ENCODE measurements at regions not wholly inside any gene's neighbourhood (a gene's known extent, or its start where the extent isn't known, plus 50 kb on each side); places are given as distances from the start of the nearest gene placed in this dataset.

DNA sequence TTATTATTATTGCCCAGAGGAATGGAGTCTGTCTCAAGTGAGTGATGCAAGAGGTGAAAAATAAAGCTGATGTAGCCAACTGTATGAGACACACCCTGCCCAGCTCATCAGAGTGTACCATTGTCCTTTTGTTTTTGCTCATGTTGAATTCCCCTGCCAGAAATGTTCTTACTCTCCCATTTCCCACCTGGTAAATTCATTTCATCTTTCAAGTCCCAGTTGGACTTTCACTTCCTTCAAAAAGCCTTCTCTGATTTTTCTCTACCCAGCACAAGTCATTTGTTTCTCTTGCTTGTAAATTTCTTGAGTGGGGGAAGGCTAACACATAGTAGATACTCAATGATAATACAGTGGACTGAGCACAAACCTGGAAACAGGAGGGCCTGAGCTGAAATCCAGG is 394.5 kb upstream of the ZNF462 start:
- no peak overlapping the region for H3K4me3 ChIP-seq (ENCODE audit: low read length)
- TF ChIP-seq, protein P1, sequence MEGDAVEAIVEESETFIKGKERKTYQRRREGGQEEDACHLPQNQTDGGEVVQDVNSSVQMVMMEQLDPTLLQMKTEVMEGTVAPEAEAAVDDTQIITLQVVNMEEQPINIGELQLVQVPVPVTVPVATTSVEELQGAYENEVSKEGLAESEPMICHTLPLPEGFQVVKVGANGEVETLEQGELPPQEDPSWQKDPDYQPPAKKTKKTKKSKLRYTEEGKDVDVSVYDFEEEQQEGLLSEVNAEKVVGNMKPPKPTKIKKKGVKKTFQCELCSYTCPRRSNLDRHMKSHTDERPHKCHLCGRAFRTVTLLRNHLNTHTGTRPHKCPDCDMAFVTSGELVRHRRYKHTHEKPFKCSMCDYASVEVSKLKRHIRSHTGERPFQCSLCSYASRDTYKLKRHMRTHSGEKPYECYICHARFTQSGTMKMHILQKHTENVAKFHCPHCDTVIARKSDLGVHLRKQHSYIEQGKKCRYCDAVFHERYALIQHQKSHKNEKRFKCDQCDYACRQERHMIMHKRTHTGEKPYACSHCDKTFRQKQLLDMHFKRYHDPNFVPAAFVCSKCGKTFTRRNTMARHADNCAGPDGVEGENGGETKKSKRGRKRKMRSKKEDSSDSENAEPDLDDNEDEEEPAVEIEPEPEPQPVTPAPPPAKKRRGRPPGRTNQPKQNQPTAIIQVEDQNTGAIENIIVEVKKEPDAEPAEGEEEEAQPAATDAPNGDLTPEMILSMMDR (conservative IDR thresholded peaks at IDR 0.05; ENCODE audit: low read depth, low read length): no peak
- no peak for DNase-seq (ENCODE audit: low read depth)

DNA sequence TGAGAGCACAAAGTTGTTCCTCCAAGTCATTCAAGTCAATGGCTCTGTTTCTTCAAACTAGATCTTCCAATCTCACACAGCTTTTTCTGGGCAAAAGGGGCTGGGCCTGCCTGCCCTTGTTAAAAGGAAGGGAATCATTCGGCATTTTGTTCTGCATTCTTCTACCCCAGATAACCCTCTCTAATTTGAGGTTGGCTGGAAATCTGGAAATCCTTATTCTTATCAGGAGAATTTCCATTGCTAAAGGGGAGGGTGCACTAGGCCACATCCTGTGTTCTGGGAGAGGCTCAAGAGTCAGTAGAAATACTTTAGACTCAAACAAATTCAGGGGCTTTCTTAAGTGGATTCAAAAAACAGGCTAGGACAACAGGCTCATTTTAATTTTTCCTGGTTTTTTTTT is 384.7 kb upstream of the ZNF462 start:
- no peak for DNase-seq (ENCODE audit: low read depth)
- TF ChIP-seq, protein P1 (conservative IDR thresholded peaks at IDR 0.05; ENCODE audit: low read depth, low read length): no peak
- H3K4me3 ChIP-seq (ENCODE audit: low read length): no peak overlapping the region

DNA sequence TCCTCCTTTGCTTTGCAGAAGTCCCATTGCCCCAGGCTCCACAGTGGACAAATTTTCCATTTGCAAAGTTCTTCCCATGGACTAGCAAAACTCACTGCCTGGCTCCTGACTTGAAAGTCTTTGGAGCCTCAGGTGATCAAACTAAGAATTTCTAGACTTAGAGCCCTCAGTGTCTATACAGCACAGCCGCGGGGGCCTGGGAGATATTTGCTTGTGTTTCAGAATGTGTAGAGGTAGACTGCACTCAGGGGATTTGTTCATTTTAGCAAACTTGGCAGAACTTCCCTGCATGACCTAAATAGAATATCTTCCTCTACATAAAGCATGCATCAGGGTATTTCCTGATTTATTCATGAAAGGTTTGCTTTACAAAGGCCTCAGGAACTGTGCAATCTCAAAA is 384.2 kb upstream of the ZNF462 start:
- TF ChIP-seq, protein P1 (conservative IDR thresholded peaks at IDR 0.05; ENCODE audit: low read depth, low read length): no peak
- DNase-seq (ENCODE audit: low read depth): no peak
- H3K4me3 ChIP-seq (ENCODE audit: low read length): no peak overlapping the region

DNA sequence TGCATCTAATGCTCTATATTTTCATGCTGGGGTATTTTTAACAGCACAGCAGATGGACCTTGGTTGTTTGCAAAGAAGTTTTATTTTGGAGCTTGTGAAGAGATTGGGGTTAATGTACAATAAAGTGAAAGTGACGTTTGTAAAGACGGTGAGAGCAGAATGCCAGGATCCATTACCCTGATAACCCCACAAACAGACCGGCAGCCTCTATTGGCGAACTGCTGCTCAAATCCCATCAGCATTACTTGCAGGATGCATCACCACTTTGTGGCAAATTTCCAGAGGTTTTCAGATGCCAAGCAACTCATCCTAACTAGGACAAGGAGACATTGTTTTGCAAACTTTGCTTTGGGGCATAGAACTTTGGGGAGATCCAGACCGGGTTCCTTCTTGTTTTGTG is 383.3 kb upstream of the ZNF462 start:
- DNase-seq (ENCODE audit: low read depth): no peak
- TF ChIP-seq, protein P1 (conservative IDR thresholded peaks at IDR 0.05; ENCODE audit: low read depth, low read length): no peak
- H3K4me3 ChIP-seq (ENCODE audit: low read length): no peak overlapping the region

DNA sequence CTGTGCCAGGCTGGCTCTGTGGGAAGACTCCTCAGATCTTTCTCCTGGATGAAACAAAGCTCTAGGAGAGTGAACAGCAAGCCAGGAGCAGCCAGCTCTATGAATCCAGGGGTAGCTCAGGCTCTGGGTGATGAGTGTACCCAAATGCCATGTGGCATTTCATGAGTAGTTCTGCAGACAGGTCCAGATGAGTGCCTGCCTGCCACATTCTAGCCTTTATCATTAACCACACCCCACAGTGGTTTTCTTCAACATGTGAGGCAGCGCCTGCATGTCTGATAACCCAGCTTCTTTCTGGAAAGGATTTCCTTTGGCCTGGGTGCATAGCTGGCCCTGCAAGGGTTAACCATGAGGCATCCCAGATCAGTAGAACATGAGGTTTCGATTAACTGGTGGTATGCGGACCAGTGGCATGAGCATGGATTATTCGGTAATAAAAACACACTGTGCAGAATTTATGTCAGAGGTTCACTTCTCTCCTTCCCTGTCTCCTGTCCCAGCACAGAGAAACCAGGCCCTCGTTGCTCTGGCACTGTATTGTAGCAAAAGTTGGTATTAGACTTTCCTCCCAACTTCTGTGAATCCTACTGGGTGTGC is 381.9 kb upstream of the ZNF462 start:
- no peak overlapping the region for H3K4me3 ChIP-seq (ENCODE audit: low read length)
- no peak for DNase-seq (ENCODE audit: low read depth)
- TF ChIP-seq, protein P1 (conservative IDR thresholded peaks at IDR 0.05; ENCODE audit: low read depth, low read length): no peak

DNA sequence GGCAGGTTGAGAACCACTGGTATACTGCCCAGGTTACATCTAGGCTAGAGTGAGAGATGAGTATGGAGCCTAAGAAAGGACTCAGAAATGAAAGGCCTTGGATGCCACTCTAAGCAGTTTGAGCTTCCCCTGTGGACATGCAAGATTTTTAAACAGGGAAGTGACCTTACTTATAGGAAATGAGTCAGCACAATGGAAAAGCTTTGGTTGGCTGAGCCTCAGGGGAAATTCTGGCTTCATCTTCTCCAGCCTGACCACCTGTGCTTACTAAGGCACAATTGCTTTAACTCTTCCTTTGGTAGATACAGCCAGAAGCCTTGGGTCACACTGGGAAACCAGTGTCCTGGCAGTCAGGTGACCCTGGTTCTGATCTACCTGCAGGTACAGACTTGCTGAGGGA is 380.2 kb upstream of the ZNF462 start:
- H3K4me3 ChIP-seq (ENCODE audit: low read length): no peak overlapping the region
- TF ChIP-seq, protein P1 (conservative IDR thresholded peaks at IDR 0.05; ENCODE audit: low read depth, low read length): no peak
- no peak for DNase-seq (ENCODE audit: low read depth)

DNA sequence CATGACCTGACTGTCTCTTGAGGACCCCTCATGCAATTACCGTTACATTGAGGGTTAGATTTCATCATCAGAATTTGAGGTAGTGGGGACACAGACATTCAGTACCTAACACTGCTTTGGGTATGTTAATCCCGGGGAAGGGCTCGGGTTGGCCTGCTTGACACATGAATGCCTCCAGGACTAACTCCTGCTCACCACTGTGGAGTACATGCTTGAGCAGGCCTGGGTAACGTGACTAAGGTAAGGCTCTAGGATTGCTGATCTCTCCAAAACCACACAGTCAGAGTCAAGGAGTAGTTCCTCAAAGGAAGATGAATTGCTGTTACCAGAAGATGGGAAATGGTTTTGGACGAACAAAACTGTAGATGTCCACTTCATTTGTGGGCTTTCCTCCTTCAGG is 376.3 kb upstream of the ZNF462 start:
- TF ChIP-seq, protein P1 (conservative IDR thresholded peaks at IDR 0.05; ENCODE audit: low read depth, low read length): no peak
- no peak overlapping the region for H3K4me3 ChIP-seq (ENCODE audit: low read length)
- DNase-seq (ENCODE audit: low read depth): no peak
